A673 (cell line): ENCODE measurements at regions not wholly inside any gene's neighbourhood (a gene's known extent, or its start where the extent isn't known, plus 50 kb on each side); places are given as distances from the start of the nearest gene placed in this dataset.

Experiments
- EZH2 ChIP-seq: fragments of 200-600 bp; sonication (generic); IDR thresholded peaks from 2 replicates; pipeline ENCODE4 v1.6.1; 2017; ENCODE audit warnings: borderline replicate concordance, low read depth, mild to moderate bottlenecking, mixed read lengths, antibody characterized with exemption, low read length; ENCODE audit not compliant: poor library complexity, severe bottlenecking
- TF ChIP-seq, protein P1 (sequence below): fragments of 300-800, 200-600 bp; sonication (generic); conservative IDR thresholded peaks from 2 replicates; pipeline ENCODE4 v1.5.1; 2017; ENCODE audit warnings: low read depth, mild to moderate bottlenecking, antibody characterized with exemption, low read length, moderate library complexity, mixed read lengths

DNA sequence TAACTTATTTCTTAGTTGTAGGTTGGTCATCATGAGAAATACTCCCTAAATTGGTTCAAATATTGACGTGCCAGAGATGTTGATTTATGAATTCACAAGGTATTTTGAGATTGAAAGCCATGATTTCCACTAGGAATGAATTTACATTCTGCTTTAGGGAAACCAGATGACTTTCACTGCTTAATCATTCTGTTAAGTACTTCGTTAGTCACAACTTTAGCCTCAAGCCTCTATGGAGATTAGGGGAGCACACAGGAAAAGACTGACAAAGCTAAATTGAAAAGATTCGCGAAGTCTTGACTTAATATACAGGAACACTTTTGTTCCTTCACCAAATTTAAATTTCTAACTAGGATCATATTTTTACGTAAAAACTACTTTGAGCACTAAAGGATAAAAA is 250.4 kb upstream of the CACNA2D1 start:
- TF ChIP-seq, protein P1, sequence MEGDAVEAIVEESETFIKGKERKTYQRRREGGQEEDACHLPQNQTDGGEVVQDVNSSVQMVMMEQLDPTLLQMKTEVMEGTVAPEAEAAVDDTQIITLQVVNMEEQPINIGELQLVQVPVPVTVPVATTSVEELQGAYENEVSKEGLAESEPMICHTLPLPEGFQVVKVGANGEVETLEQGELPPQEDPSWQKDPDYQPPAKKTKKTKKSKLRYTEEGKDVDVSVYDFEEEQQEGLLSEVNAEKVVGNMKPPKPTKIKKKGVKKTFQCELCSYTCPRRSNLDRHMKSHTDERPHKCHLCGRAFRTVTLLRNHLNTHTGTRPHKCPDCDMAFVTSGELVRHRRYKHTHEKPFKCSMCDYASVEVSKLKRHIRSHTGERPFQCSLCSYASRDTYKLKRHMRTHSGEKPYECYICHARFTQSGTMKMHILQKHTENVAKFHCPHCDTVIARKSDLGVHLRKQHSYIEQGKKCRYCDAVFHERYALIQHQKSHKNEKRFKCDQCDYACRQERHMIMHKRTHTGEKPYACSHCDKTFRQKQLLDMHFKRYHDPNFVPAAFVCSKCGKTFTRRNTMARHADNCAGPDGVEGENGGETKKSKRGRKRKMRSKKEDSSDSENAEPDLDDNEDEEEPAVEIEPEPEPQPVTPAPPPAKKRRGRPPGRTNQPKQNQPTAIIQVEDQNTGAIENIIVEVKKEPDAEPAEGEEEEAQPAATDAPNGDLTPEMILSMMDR = no peak
- no peak for TF ChIP-seq EZH2
